Caco-2 (cell line): ENCODE measurements at regions not wholly inside any gene's neighbourhood (a gene's known extent, or its start where the extent isn't known, plus 50 kb on each side); places are given as distances from the start of the nearest gene placed in this dataset.

Experiments
- BruUV-seq: library from RNA; stranded (reverse); fragments of 400-500 nt; replicated peaks from 2 replicates; lab custom pipeline; 2021; lab: Mats Ljungman, UMichigan
- CTCF ChIA-PET: fragments of 300-600 bp; sonication (Branson Sonifier 250); formaldehyde crosslinking; loops from one replicate; lab custom pipeline; 2022; ENCODE audit warnings: antibody characterized with exemption; lab: Charles Lee
- POLR2A ChIA-PET: fragments of 300-600 bp; sonication (Branson Sonifier 250); formaldehyde crosslinking; loops from one replicate; lab custom pipeline; 2022; ENCODE audit warnings: antibody characterized with exemption; lab: Charles Lee
- DNase-seq, 2 experiments: peaks; one replicate each; pipeline versions ENCODE4 v3.0.0 to v3.0.0-alpha.2; 2020 to 2022
- H3K27me3 ChIP-seq: replicated peaks from 2 replicates; pipeline ENCODE4 v1.6.0; 2011; ENCODE audit warnings: low read length; ENCODE audit not compliant: control insufficient read depth, insufficient read depth
- H3K36me3 ChIP-seq: 2 replicates; pipeline ENCODE4 v1.5.1; 2011; ENCODE audit warnings: low read length; ENCODE audit not compliant: control insufficient read depth, insufficient read depth
- H3K4me1 ChIP-seq: fragments of 250-450 bp; sonication (Bioruptor Pico); 2 replicates; pipeline ENCODE4 v1.5.1; 2020; ENCODE audit warnings: mild to moderate bottlenecking
- H3K4me3 ChIP-seq: 2 replicates; pipeline ENCODE4 v1.5.1; 2011; ENCODE audit warnings: low read depth, mild to moderate bottlenecking, control low read depth, low read length
- H3K9me3 ChIP-seq: fragments of 250-450 bp; sonication (Bioruptor Pico); 2 replicates; pipeline ENCODE4 v1.5.1; 2020; ENCODE audit warnings: mild to moderate bottlenecking, moderate library complexity
- H3K27ac Mint-ChIP-seq: one replicate; pipeline ENCODE4 v1.8.0; 2022; ENCODE audit warnings: mixed read lengths; ENCODE audit not compliant: unreplicated experiment
- H3K27me3 Mint-ChIP-seq: one replicate; pipeline ENCODE4 v1.8.0; 2022; ENCODE audit warnings: mixed read lengths; ENCODE audit not compliant: insufficient read depth, unreplicated experiment
- H3K36me3 Mint-ChIP-seq: one replicate; pipeline ENCODE4 v1.8.0; 2022; ENCODE audit warnings: mild to moderate bottlenecking, mixed read lengths; ENCODE audit not compliant: insufficient read depth, unreplicated experiment
- H3K4me1 Mint-ChIP-seq: one replicate; pipeline ENCODE4 v1.8.0; 2022; ENCODE audit warnings: low read depth, mixed read lengths; ENCODE audit not compliant: unreplicated experiment
- H3K4me3 Mint-ChIP-seq: one replicate; pipeline ENCODE4 v1.8.0; 2022; ENCODE audit warnings: mild to moderate bottlenecking, moderate library complexity, mixed read lengths; ENCODE audit not compliant: unreplicated experiment
- H3K9me3 Mint-ChIP-seq: one replicate; pipeline ENCODE4 v1.8.0; 2022; ENCODE audit warnings: mixed read lengths; ENCODE audit not compliant: unreplicated experiment
- CTCF ChIP-seq, 2 experiments: fragments of 200-600 bp in 1 of 2; IDR thresholded peaks; 1 replicate in 1 of 2; 2 replicates in 1 of 2; pipeline versions ENCODE4 v1.5.1 to v1.8.0; 2011 to 2022; ENCODE audit warnings: antibody characterized with exemption in 1 of 2, control low read depth in 1 of 2, inconsistent platforms in 1 of 2, low read depth in 1 of 2, low read length in 1 of 2, mild to moderate bottlenecking in 1 of 2, moderate library complexity in 1 of 2; ENCODE audit not compliant: insufficient read depth in 1 of 2, severe bottlenecking in 1 of 2, unreplicated experiment in 1 of 2
- intact Hi-C: fragments of 100-400 bp; cut with micrococcal nuclease; formaldehyde crosslinking; loops from one replicate; pipeline ENCODE4 v1.10.0; 2022; ENCODE audit not compliant: unreplicated experiment

GRCh38 chr11:112722876-112723275 is 238.3 kb upstream of the NCAM1 start:
- no peak overlapping the region for H3K4me3 Mint-ChIP-seq
- POLR2A ChIA-PET = no interaction called here
- H3K9me3 Mint-ChIP-seq = no peaks in the 10 kb centered on the region
- H3K27me3 Mint-ChIP-seq = peaks cover 28% of the 10 kb centered on the region
- H3K4me1 Mint-ChIP-seq = no peaks in the 10 kb centered on the region
- intact Hi-C loops = no loop called here
- Histone ChIP-seq H3K27me3 (no peaks in the 10 kb centered on the region), H3K4me1 (no peaks in the 10 kb centered on the region), H3K4me3 (no peak overlapping the region), H3K9me3 (no peaks in the 10 kb centered on the region), H3K36me3 (no peaks in the 10 kb centered on the region)
- no TSS peak for BruUV-seq
- no peak overlapping the region for H3K27ac Mint-ChIP-seq
- TF ChIP-seq CTCF (IDR thresholded peaks at IDR 0.05; ENCODE audit: insufficient read depth in 1 of 2, low read depth in 1 of 2, low read length in 1 of 2, severe bottlenecking in 1 of 2, unreplicated experiment in 1 of 2) = no peak
- no peaks in the 10 kb centered on the region for H3K36me3 Mint-ChIP-seq
- no peak for DNase-seq
- CTCF ChIA-PET = no interaction called here

GRCh38 chr11:112723676-112724495 is 237.3 kb upstream of the NCAM1 start:
- Mint-ChIP-seq H3K36me3 (no peaks in the 10 kb centered on the region), H3K27ac (no peak overlapping the region), H3K9me3 (no peaks in the 10 kb centered on the region), H3K4me1 (no peaks in the 10 kb centered on the region), H3K27me3 (peaks cover 25% of the 10 kb centered on the region), H3K4me3 (no peak overlapping the region)
- ChIA-PET CTCF (no interaction called here), POLR2A (no interaction called here)
- H3K9me3 ChIP-seq = no peaks in the 10 kb centered on the region
- H3K36me3 ChIP-seq = no peaks in the 10 kb centered on the region
- TF ChIP-seq CTCF (IDR thresholded peaks at IDR 0.05; ENCODE audit: insufficient read depth in 1 of 2, low read depth in 1 of 2, low read length in 1 of 2, severe bottlenecking in 1 of 2, unreplicated experiment in 1 of 2) = no peak
- no peaks in the 10 kb centered on the region for H3K27me3 ChIP-seq
- no peak overlapping the region for H3K4me3 ChIP-seq
- no TSS peak for BruUV-seq
- intact Hi-C loops = no loop called here
- H3K4me1 ChIP-seq = no peaks in the 10 kb centered on the region
- DNase-seq = no peak

- H3K4me3 ChIP-seq = no peak overlapping the region
- Mint-ChIP-seq H3K36me3 (no peaks in the 10 kb centered on the region), H3K27me3 (peaks cover 25% of the 10 kb centered on the region), H3K27ac (no peak overlapping the region), H3K4me3 (no peak overlapping the region), H3K9me3 (no peaks in the 10 kb centered on the region), H3K4me1 (no peaks in the 10 kb centered on the region)
- DNase-seq = no peak
- intact Hi-C loops = no loop called here
- BruUV-seq = no TSS peak
- H3K27me3 ChIP-seq = no peaks in the 10 kb centered on the region
- TF ChIP-seq CTCF (IDR thresholded peaks at IDR 0.05; ENCODE audit: insufficient read depth in 1 of 2, low read depth in 1 of 2, low read length in 1 of 2, severe bottlenecking in 1 of 2, unreplicated experiment in 1 of 2) = no peak
- no peaks in the 10 kb centered on the region for H3K9me3 ChIP-seq
- ChIA-PET CTCF (no interaction called here), POLR2A (no interaction called here)
- H3K4me1 ChIP-seq = no peaks in the 10 kb centered on the region
- H3K36me3 ChIP-seq = no peaks in the 10 kb centered on the region
Measured at GRCh38 chr11:112724496-112724790, 236.8 kb upstream of the NCAM1 start.
